Stimulated activated CD8-positive, alpha-beta memory T cell treated with anti-CD3 and anti-CD28 coated beads, Interleukin-15, amount 100 ng/mL, for 48 hours (primary cell): ENCODE measurements at regions not wholly inside any gene's neighbourhood (a gene's known extent, or its start where the extent isn't known, plus 50 kb on each side); places are given as distances from the start of the nearest gene placed in this dataset.

ENCODE experiments used
- DNase-seq, 2 donors: peaks; one replicate each; pipeline ENCODE4 v3.0.0-alpha.2; 2020; ENCODE audit warnings: low read depth in 2 of 2

- no peak for DNase-seq
Measured at GRCh38 chr1:60596791-60597750, 485.3 kb upstream of the NFIA start.

GRCh38 chr1:60591583-60591982 lies 490.8 kb upstream of the NFIA start:
- no peak for DNase-seq

- no peak for DNase-seq
Measured at GRCh38 chr1:60589916-60590315, 492.4 kb upstream of the NFIA start.

- no peak for DNase-seq
Measured at GRCh38 chr1:60589046-60589748, 493.2 kb upstream of the NFIA start.

- no peak for DNase-seq
Measured at GRCh38 chr1:60584371-60584770, 498.0 kb upstream of the NFIA start.

GRCh38 chr1:60583696-60584095 lies 498.7 kb upstream of the NFIA start:
- no peak for DNase-seq

- no peak for DNase-seq
Measured at GRCh38 chr1:60581455-60582220, 500.7 kb upstream of the NFIA start.

GRCh38 chr1:60577029-60577428 lies 503.5 kb upstream of the C1orf87 start:
- no peak for DNase-seq

- DNase-seq = no peak
Measured at GRCh38 chr1:60575326-60575977, 501.9 kb upstream of the C1orf87 start.

- DNase-seq = no peak
Measured at GRCh38 chr1:60573726-60574409, 500.3 kb upstream of the C1orf87 start.

GRCh38 chr1:60573121-60573520 lies 499.6 kb upstream of the C1orf87 start:
- no peak for DNase-seq

- no peak for DNase-seq
Measured at GRCh38 chr1:60572378-60572777, 498.8 kb upstream of the C1orf87 start.

- no peak for DNase-seq
Measured at GRCh38 chr1:60571811-60572210, 498.2 kb upstream of the C1orf87 start.

GRCh38 chr1:60569189-60569588 lies 495.6 kb upstream of the C1orf87 start:
- DNase-seq = no peak

GRCh38 chr1:60567256-60567655 lies 493.7 kb upstream of the C1orf87 start:
- no peak for DNase-seq

- DNase-seq = no peak
Measured at GRCh38 chr1:60564916-60565750, 491.6 kb upstream of the C1orf87 start.

GRCh38 chr1:60563777-60564535 lies 490.4 kb upstream of the C1orf87 start:
- no peak for DNase-seq

- DNase-seq = no peak
Measured at GRCh38 chr1:60562740-60563139, 489.2 kb upstream of the C1orf87 start.

GRCh38 chr1:60560701-60561100 lies 487.1 kb upstream of the C1orf87 start:
- no peak for DNase-seq
